RCC 7860 (cell line): ENCODE measurements at regions not wholly inside any gene's neighbourhood (a gene's known extent, or its start where the extent isn't known, plus 50 kb on each side); places are given as distances from the start of the nearest gene placed in this dataset.
"Not testable (repeated sequence)": the region's sequence is repeated elsewhere in the genome, so short reads cannot be mapped to it uniquely, and the experiment has no call there.

Source experiments
- DNase-seq: peaks from one replicate; pipeline ENCODE4 v3.0.0-alpha.2; 2015; ENCODE audit warnings: low spot score
- FAIRE-seq: peaks from 2 replicates; lab custom pipeline; 2012; peaks lifted over from hg19 to GRCh38; lab: Jason Lieb, UNC

GRCh38 chr19:27734496-27735220, 1478.3 kb downstream of the UQCRFS1 start:
- FAIRE-seq (no peak), DNase-seq (no peak)

- DNase-seq (no peak), FAIRE-seq (no peak)
Measured at GRCh38 chr19:27733551-27734266, 1479.2 kb downstream of the UQCRFS1 start.

- DNase-seq = no peak
- no peak for FAIRE-seq
Measured at GRCh38 chr19:27729332-27729731, 1483.6 kb downstream of the UQCRFS1 start.

- no peak for FAIRE-seq
- DNase-seq = no peak
Measured at GRCh38 chr19:27722625-27723024, 1490.3 kb downstream of the UQCRFS1 start.

GRCh38 chr19:27720155-27720554, 1492.8 kb downstream of the UQCRFS1 start:
- FAIRE-seq (no peak), DNase-seq (no peak)

- FAIRE-seq = no peak
- no peak for DNase-seq
Measured at GRCh38 chr19:27719034-27719433, 1493.9 kb downstream of the UQCRFS1 start.

GRCh38 chr19:27718234-27718633, 1494.7 kb downstream of the UQCRFS1 start:
- FAIRE-seq = no peak

GRCh38 chr19:27717825-27718224, 1495.1 kb downstream of the UQCRFS1 start:
- DNase-seq = no peak
- FAIRE-seq = no peak

More at GRCh38 chr19:27718234-27718633, 1494.7 kb downstream of the UQCRFS1 start:
- no peak for DNase-seq

GRCh38 chr19:27716922-27717321, 1496.0 kb downstream of the UQCRFS1 start:
- FAIRE-seq (no peak), DNase-seq (no peak)

GRCh38 chr19:27714857-27715256, 1498.1 kb downstream of the UQCRFS1 start:
- FAIRE-seq (no peak), DNase-seq (no peak)

GRCh38 chr19:27709496-27709895, 1503.5 kb downstream of the UQCRFS1 start:
- DNase-seq = no peak
- FAIRE-seq = no peak

GRCh38 chr19:27708986-27709385, 1504.0 kb downstream of the UQCRFS1 start:
- FAIRE-seq, DNase-seq: not testable (repeated sequence)

- FAIRE-seq, DNase-seq: not testable (repeated sequence)
Measured at GRCh38 chr19:27707026-27707425, 1505.9 kb downstream of the UQCRFS1 start.

GRCh38 chr19:27705896-27706295, 1507.1 kb downstream of the UQCRFS1 start:
- no peak for FAIRE-seq
- DNase-seq = no peak

- DNase-seq = no peak
Measured at GRCh38 chr19:27694361-27695055, 1518.4 kb downstream of the UQCRFS1 start.

GRCh38 chr19:27691991-27692390, 1521.0 kb downstream of the UQCRFS1 start:
- DNase-seq (no peak), FAIRE-seq (no peak)

More at GRCh38 chr19:27694361-27695055, 1518.4 kb downstream of the UQCRFS1 start:
- no peak for FAIRE-seq

- DNase-seq (no peak), FAIRE-seq (no peak)
Measured at GRCh38 chr19:27689734-27690241, 1523.2 kb downstream of the UQCRFS1 start.

GRCh38 chr19:27684293-27684692, 1528.7 kb downstream of the UQCRFS1 start:
- FAIRE-seq = no peak
- DNase-seq = no peak

- no peak for DNase-seq
- no peak for FAIRE-seq
Measured at GRCh38 chr19:27681972-27682371, 1531.0 kb downstream of the UQCRFS1 start.

GRCh38 chr19:27679905-27680304, 1533.0 kb downstream of the UQCRFS1 start:
- FAIRE-seq = no peak

GRCh38 chr19:27679399-27679798, 1533.6 kb downstream of the UQCRFS1 start:
- no peak for FAIRE-seq
- DNase-seq = no peak

More at GRCh38 chr19:27679905-27680304, 1533.0 kb downstream of the UQCRFS1 start:
- DNase-seq = no peak
